GM12878 (cell line): ENCODE measurements at regions not wholly inside any gene's neighbourhood (a gene's known extent, or its start where the extent isn't known, plus 50 kb on each side); places are given as distances from the start of the nearest gene placed in this dataset.

Source experiments
- ATAC-seq: fragments of 200-7000 bp; cut with Tn5 transposase; 3 replicates; pipeline ENCODE4 v1.9.1; 2020; ENCODE audit warnings: mild to moderate bottlenecking, moderate library complexity
- BruUV-seq: library from RNA; stranded (reverse); fragments of 400-500 nt; replicated peaks from 2 replicates; lab custom pipeline; 2021; lab: Mats Ljungman, UMichigan
- CTCF ChIA-PET: fragments of 300-600 bp; sonication (Branson Sonifier 250); formaldehyde crosslinking; extraction: SDS; loops from one replicate; lab custom pipeline; 2021; ENCODE audit warnings: inconsistent platforms; lab: Yijun Ruan, JAX
- POLR2A ChIA-PET: fragments of 350-600 bp; formaldehyde crosslinking; extraction: SDS; loops from one replicate; lab custom pipeline; 2021; ENCODE audit warnings: inconsistent platforms; lab: Charles Lee
- RAD21 ChIA-PET: fragments of 300-600 bp; sonication (Branson Sonifier 250); formaldehyde crosslinking; loops from one replicate; lab custom pipeline; 2023; ENCODE audit warnings: antibody characterized with exemption; ENCODE audit not compliant: unreplicated experiment; lab: Charles Lee
- SMC1A ChIA-PET: fragments of 300-600 bp; sonication (Branson Sonifier 250); formaldehyde crosslinking; loops from one replicate; lab custom pipeline; 2023; ENCODE audit not compliant: unreplicated experiment, uncharacterized antibody; lab: Charles Lee
- DNase-seq: peaks from one replicate; pipeline ENCODE4 v3.0.0-alpha.2; 2011; ENCODE audit warnings: low read depth, low spot score
- FAIRE-seq: peaks from 3 replicates; lab custom pipeline; 2011; peaks lifted over from hg19 to GRCh38; lab: Jason Lieb, UNC
- H2AFZ ChIP-seq: 2 replicates; pipeline ENCODE4 v1.6.0; 2011; ENCODE audit warnings: low read depth, low read length, control low read depth; ENCODE audit not compliant: control insufficient read depth
- H3K27ac ChIP-seq: 2 replicates; pipeline ENCODE4 v1.5.1; 2011; ENCODE audit warnings: control low read depth; ENCODE audit not compliant: control insufficient read depth, insufficient read depth
- H3K27me3 ChIP-seq, 2 experiments: replicated peaks in 1 of 2; 2 replicates each; pipeline versions ENCODE4 v1.6.0 to v1.6.1; 2011; ENCODE audit warnings: low read length in 1 of 2; ENCODE audit not compliant: control insufficient read depth in 2 of 2, insufficient read depth in 2 of 2
- H3K36me3 ChIP-seq, 2 experiments: 2 replicates each; pipeline ENCODE4 v1.5.1; 2011; ENCODE audit warnings: low read length in 1 of 2; ENCODE audit not compliant: control insufficient read depth in 2 of 2, insufficient read depth in 2 of 2
- H3K4me1 ChIP-seq: 2 replicates; pipeline ENCODE4 v1.6.1; 2011; ENCODE audit warnings: mild to moderate bottlenecking, low read length, moderate library complexity, mixed read lengths; ENCODE audit not compliant: control insufficient read depth, insufficient read depth
- H3K4me2 ChIP-seq: 2 replicates; pipeline ENCODE4 v1.6.0; 2011; ENCODE audit warnings: control low read depth; ENCODE audit not compliant: control insufficient read depth, insufficient read depth
- H3K4me3 ChIP-seq: fragments of 200-600 bp; sonication (generic); 2 replicates; pipeline ENCODE4 v1.5.1; 2016
- H3K79me2 ChIP-seq: 2 replicates; pipeline ENCODE4 v1.6.0; 2011; ENCODE audit warnings: low read length; ENCODE audit not compliant: control insufficient read depth, insufficient read depth
- H3K9ac ChIP-seq: 2 replicates; pipeline ENCODE4 v1.8.0; 2011; ENCODE audit warnings: low read length, control low read depth, mixed read lengths; ENCODE audit not compliant: control insufficient read depth, insufficient read depth
- H3K9me3 ChIP-seq: replicated peaks from 3 replicates; pipeline ENCODE4 v1.5.1; 2011; ENCODE audit warnings: mild to moderate bottlenecking, low read length; ENCODE audit not compliant: control insufficient read depth, insufficient read depth
- H4K20me1 ChIP-seq: 2 replicates; pipeline ENCODE4 v1.6.0; 2011; ENCODE audit not compliant: control insufficient read depth, insufficient read depth
- EGR1 ChIP-seq, 2 experiments: IDR thresholded peaks; 1 replicate in 1 of 2; 2 replicates in 1 of 2; pipeline ENCODE4 v1.6.1; 2011 to 2012; ENCODE audit warnings: low read depth in 2 of 2, low read length in 2 of 2, borderline replicate concordance in 1 of 2, mild to moderate bottlenecking in 1 of 2, moderate library complexity in 1 of 2
- IRF4 ChIP-seq: IDR thresholded peaks from 2 replicates; pipeline ENCODE4 v1.6.1; 2011; ENCODE audit warnings: low read depth, low read length
- POU2F2 ChIP-seq: IDR thresholded peaks from 3 replicates; pipeline ENCODE4 v1.6.1; 2011; ENCODE audit warnings: low read depth, mild to moderate bottlenecking, low read length, borderline replicate concordance
- SMAD5 ChIP-seq: IDR thresholded peaks from 2 replicates; pipeline ENCODE4 v1.6.1; 2016; ENCODE audit warnings: antibody characterized with exemption, low read depth
- SREBF1 ChIP-seq: IDR thresholded peaks from 2 replicates; pipeline ENCODE4 v1.6.1; 2012; ENCODE audit warnings: mild to moderate bottlenecking, low read length
- STAT3 ChIP-seq: IDR thresholded peaks from 2 replicates; pipeline ENCODE4 v1.6.1; 2011; ENCODE audit warnings: low read depth, low read length, improper control_type of control experiment
- TAF1 ChIP-seq: IDR thresholded peaks from 2 replicates; pipeline ENCODE4 v1.6.1; 2011; ENCODE audit warnings: mild to moderate bottlenecking, low read depth, low read length, borderline replicate concordance
- YY1 ChIP-seq: IDR thresholded peaks from 2 replicates; pipeline ENCODE4 v1.6.1; 2011; ENCODE audit warnings: low read depth, mild to moderate bottlenecking, low read length
- ZNF24 ChIP-seq: fragments of 450-650 bp; IDR thresholded peaks from 2 replicates; pipeline ENCODE4 v1.6.1; 2017; ENCODE audit warnings: antibody characterized with exemption, mild to moderate bottlenecking
- ZZZ3 ChIP-seq: IDR thresholded peaks from 2 replicates; pipeline ENCODE4 v1.6.1; 2011; ENCODE audit warnings: low read depth; ENCODE audit not compliant: control insufficient read depth, insufficient read length
- WGBS: methylation state at CpG from one replicate; pipeline ENCODE4 v1.1.6; 2016; ENCODE audit warnings: low lambda C conversion rate; ENCODE audit not compliant: insufficient replicate concordance, insufficient coverage; ENCODE audit errors: missing lambda C conversion rate; 5-methylcytosine and 5-hydroxymethylcytosine counted together
- in situ Hi-C: fragments of 300-500 bp; cut with MboI; formaldehyde crosslinking; loops from 9 replicates; pipeline ENCODE4 v1.14.3; 2018; ENCODE audit warnings: mixed read lengths
- intact Hi-C: fragments of 100-400 bp; cut with micrococcal nuclease; formaldehyde crosslinking; loops from one replicate; pipeline ENCODE4 v1.14.2; 2022; ENCODE audit not compliant: unreplicated experiment
- TF ChIP-seq, protein P1 (sequence below): fragments of 450-650 bp; IDR thresholded peaks from 2 replicates; pipeline ENCODE4 v1.6.1; 2017; ENCODE audit warnings: low read depth, mild to moderate bottlenecking, moderate library complexity
- TF ChIP-seq, protein P2 (sequence below): fragments of 450-650 bp; IDR thresholded peaks from 2 replicates; pipeline ENCODE4 v1.6.1; 2017; ENCODE audit warnings: antibody characterized with exemption, mild to moderate bottlenecking, moderate library complexity
- TF ChIP-seq, protein P3 (sequence below): IDR thresholded peaks from 2 replicates; pipeline ENCODE4 v1.6.1; 2012; ENCODE audit warnings: low read depth, low read length, improper control_type of control experiment

DNA sequence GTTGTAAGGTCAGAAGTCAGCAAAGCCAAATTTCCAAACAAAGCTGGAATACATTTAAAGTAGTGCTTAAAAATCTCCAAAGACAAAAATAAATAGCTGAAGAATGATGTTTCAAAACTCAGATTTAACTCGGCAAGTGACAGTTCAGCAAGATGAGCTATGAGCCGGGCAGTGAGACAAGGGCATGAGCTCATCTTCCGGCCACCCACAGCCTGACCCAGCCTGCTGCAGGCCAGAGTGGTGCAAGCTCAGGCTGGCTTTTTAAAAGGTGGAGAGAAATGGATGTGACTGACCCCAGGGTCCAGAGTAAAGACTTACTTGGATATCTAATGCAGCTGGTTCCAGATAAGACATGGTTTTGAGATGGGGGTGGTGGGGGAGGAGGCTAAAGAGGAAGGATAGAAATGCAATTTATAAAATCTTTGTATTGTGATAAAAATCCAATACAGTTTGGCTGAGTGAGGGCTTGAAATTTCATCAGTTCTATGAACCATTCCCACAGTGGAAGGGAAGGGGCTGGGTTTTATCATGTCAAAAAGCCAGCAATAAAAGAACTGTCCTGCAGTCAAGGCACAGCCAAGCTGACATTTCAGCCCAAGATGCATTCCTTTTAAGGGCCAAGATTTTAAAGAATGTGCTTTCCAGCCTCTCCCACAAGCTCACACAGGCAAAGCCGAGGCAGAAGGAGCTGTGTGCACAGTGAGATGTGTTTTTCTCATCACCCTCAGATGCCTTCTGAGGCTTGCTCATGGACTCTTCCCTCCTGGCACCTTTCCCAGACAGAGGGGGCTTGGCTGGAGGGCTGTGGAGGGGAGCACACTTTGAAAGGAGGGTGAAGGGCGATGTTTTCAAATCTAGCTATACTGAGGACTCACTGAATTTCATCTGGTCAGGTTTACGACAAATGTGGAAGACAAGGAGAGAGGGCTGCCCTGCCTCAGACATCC is 97.9 kb upstream of the KLHL29 start:
- Histone ChIP-seq H2AFZ (no peak overlapping the region), H3K27me3 (peaks cover 0 to 9% of the 10 kb centered on the region in 2 experiments; a peak in 2 of 4 replicates), H3K36me3 (no peaks in the 10 kb centered on the region), H3K79me2 (no peaks in the 10 kb centered on the region), H3K4me2 (no peak overlapping the region), H3K9me3 (no peaks in the 10 kb centered on the region), H3K9ac (no peak overlapping the region), H4K20me1 (no peaks in the 10 kb centered on the region), H3K27ac (no peak overlapping the region), H3K4me3 (no peak overlapping the region), H3K4me1 (no peaks in the 10 kb centered on the region)
- FAIRE-seq (no peak), ATAC-seq (no peak), DNase-seq (no peak)
- POLR2A ChIA-PET: interaction anchor here (0.7 kb wide), 1 partner anchor 15 kb away, joined by 4 read pairs; no protein-coding TSS in a partner anchor
- in situ Hi-C loops: no loop called here
- RAD21 ChIA-PET: interaction anchor here (0.6 kb wide), 1 partner anchor 168 kb away, joined by 3 read pairs; no protein-coding TSS in a partner anchor
- SMC1A ChIA-PET: no interaction called here
- BruUV-seq: no TSS peak
- WGBS: 27% methylated on average over 6 of the region's 6 CpGs
- intact Hi-C loops: no loop called here
- CTCF ChIA-PET: interaction anchor here (1.5 kb wide), 1 partner anchor 18 kb away, joined by 3 read pairs; no protein-coding TSS in a partner anchor
- no peak for TF ChIP-seq ZNF24
- no peak for TF ChIP-seq IRF4
- TF ChIP-seq, protein P1, sequence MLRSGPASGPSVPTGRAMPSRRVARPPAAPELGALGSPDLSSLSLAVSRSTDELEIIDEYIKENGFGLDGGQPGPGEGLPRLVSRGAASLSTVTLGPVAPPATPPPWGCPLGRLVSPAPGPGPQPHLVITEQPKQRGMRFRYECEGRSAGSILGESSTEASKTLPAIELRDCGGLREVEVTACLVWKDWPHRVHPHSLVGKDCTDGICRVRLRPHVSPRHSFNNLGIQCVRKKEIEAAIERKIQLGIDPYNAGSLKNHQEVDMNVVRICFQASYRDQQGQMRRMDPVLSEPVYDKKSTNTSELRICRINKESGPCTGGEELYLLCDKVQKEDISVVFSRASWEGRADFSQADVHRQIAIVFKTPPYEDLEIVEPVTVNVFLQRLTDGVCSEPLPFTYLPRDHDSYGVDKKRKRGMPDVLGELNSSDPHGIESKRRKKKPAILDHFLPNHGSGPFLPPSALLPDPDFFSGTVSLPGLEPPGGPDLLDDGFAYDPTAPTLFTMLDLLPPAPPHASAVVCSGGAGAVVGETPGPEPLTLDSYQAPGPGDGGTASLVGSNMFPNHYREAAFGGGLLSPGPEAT: no peak
- TF ChIP-seq, protein P2, sequence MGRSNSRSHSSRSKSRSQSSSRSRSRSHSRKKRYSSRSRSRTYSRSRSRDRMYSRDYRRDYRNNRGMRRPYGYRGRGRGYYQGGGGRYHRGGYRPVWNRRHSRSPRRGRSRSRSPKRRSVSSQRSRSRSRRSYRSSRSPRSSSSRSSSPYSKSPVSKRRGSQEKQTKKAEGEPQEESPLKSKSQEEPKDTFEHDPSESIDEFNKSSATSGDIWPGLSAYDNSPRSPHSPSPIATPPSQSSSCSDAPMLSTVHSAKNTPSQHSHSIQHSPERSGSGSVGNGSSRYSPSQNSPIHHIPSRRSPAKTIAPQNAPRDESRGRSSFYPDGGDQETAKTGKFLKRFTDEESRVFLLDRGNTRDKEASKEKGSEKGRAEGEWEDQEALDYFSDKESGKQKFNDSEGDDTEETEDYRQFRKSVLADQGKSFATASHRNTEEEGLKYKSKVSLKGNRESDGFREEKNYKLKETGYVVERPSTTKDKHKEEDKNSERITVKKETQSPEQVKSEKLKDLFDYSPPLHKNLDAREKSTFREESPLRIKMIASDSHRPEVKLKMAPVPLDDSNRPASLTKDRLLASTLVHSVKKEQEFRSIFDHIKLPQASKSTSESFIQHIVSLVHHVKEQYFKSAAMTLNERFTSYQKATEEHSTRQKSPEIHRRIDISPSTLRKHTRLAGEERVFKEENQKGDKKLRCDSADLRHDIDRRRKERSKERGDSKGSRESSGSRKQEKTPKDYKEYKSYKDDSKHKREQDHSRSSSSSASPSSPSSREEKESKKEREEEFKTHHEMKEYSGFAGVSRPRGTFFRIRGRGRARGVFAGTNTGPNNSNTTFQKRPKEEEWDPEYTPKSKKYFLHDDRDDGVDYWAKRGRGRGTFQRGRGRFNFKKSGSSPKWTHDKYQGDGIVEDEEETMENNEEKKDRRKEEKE: no peak
- TF ChIP-seq TAF1: no peak
- TF ChIP-seq POU2F2: no peak
- TF ChIP-seq YY1: no peak
- TF ChIP-seq, protein P3, sequence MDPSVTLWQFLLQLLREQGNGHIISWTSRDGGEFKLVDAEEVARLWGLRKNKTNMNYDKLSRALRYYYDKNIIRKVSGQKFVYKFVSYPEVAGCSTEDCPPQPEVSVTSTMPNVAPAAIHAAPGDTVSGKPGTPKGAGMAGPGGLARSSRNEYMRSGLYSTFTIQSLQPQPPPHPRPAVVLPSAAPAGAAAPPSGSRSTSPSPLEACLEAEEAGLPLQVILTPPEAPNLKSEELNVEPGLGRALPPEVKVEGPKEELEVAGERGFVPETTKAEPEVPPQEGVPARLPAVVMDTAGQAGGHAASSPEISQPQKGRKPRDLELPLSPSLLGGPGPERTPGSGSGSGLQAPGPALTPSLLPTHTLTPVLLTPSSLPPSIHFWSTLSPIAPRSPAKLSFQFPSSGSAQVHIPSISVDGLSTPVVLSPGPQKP: no peak
- TF ChIP-seq ZZZ3: no peak
- TF ChIP-seq EGR1 (IDR thresholded peaks at IDR 0.05; ENCODE audit: borderline replicate concordance in 1 of 2, low read depth in 2 of 2, low read length in 2 of 2): no peak
- no peak for TF ChIP-seq SMAD5
- TF ChIP-seq SREBF1: no peak
- no peak for TF ChIP-seq STAT3
